PC-3 (cell line): ENCODE measurements at regions not wholly inside any gene's neighbourhood (a gene's known extent, or its start where the extent isn't known, plus 50 kb on each side); places are given as distances from the start of the nearest gene placed in this dataset.
A peak's percentile ranks its signal among the peaks of the same experiment; 100 is the strongest.

Source experiments
- ATAC-seq: fragments of 200-7000 bp; cut with Tn5 transposase; 2 replicates; pipeline ENCODE4 v1.9.1; 2020; ENCODE audit warnings: mild to moderate bottlenecking, moderate library complexity
- BruUV-seq: library from RNA; stranded (reverse); fragments of 400-500 nt; replicated peaks from 2 replicates; lab custom pipeline; 2021; lab: Mats Ljungman, UMichigan
- CTCF ChIA-PET: fragments of 300-600 bp; sonication (Branson Sonifier 250); formaldehyde crosslinking; loops from one replicate; lab custom pipeline; 2022; ENCODE audit warnings: antibody characterized with exemption; lab: Charles Lee
- POLR2A ChIA-PET: fragments of 300-600 bp; sonication (Branson Sonifier 250); formaldehyde crosslinking; loops from one replicate; lab custom pipeline; 2022; ENCODE audit warnings: antibody characterized with exemption; ENCODE audit not compliant: unreplicated experiment; lab: Charles Lee
- DNase-seq: peaks from one replicate; pipeline ENCODE4 v3.0.0-alpha.2; 2015
- H2AFZ ChIP-seq: fragments of 300-600 bp; sonication (generic); 2 replicates; pipeline ENCODE4 v1.6.0; 2016; ENCODE audit warnings: antibody characterized with exemption, low read length
- H3F3A ChIP-seq: fragments of 300-600 bp; sonication (generic); one replicate; pipeline ENCODE4 v1.6.0; 2017; ENCODE audit warnings: antibody characterized with exemption, low read length, control low read depth, mild to moderate bottlenecking; ENCODE audit not compliant: unreplicated experiment
- H3K27ac ChIP-seq: fragments of 300-600 bp; sonication (generic); 2 replicates; pipeline ENCODE4 v1.5.1; 2016; ENCODE audit warnings: mild to moderate bottlenecking, low read length
- H3K27me3 ChIP-seq: fragments of 300-600 bp; sonication (generic); 2 replicates; pipeline ENCODE4 v1.6.1; 2016; ENCODE audit warnings: low read length, mixed read lengths
- H3K36me3 ChIP-seq: fragments of 300-600 bp; sonication (generic); 2 replicates; pipeline ENCODE4 v1.6.1; 2016; ENCODE audit warnings: low read depth, mixed run types, low read length, mixed read lengths
- H3K4me1 ChIP-seq: fragments of 300-600 bp; sonication (generic); 2 replicates; pipeline ENCODE4 v1.5.1; 2016; ENCODE audit warnings: low read length; ENCODE audit not compliant: insufficient read depth
- H3K4me2 ChIP-seq: fragments of 300-600 bp; sonication (generic); 2 replicates; pipeline ENCODE4 v1.6.0; 2016; ENCODE audit warnings: low read length
- H3K4me3 ChIP-seq: fragments of 300-600 bp; sonication (generic); 2 replicates; pipeline ENCODE4 v1.5.1; 2016; ENCODE audit warnings: mild to moderate bottlenecking, low read length, mixed read lengths
- H3K79me2 ChIP-seq: fragments of 300-600 bp; sonication (generic); 2 replicates; pipeline ENCODE4 v1.6.1; 2017; ENCODE audit warnings: low read length, mixed read lengths
- H3K9ac ChIP-seq: fragments of 300-600 bp; sonication (generic); 2 replicates; pipeline ENCODE4 v1.6.0; 2016; ENCODE audit warnings: mild to moderate bottlenecking, low read length
- H3K9me2 ChIP-seq: fragments of 300-600 bp; sonication (generic); replicated peaks from 2 replicates; pipeline ENCODE4 v1.6.1; 2016; ENCODE audit warnings: mixed run types, low read length, mixed read lengths
- H3K9me3 ChIP-seq: fragments of 300-600 bp; sonication (generic); 2 replicates; pipeline ENCODE4 v1.6.1; 2016; ENCODE audit warnings: low read length, mixed read lengths
- H4K20me1 ChIP-seq: fragments of 300-600 bp; sonication (generic); 2 replicates; pipeline ENCODE4 v1.6.1; 2016; ENCODE audit warnings: low read length, mixed read lengths
- CTCF ChIP-seq: fragments of 300-600 bp; sonication (generic); conservative IDR thresholded peaks from 2 replicates; pipeline ENCODE4 v1.5.1; 2017; ENCODE audit warnings: antibody characterized with exemption, low read depth, mild to moderate bottlenecking, low read length
- EZH2 ChIP-seq: fragments of 300-600 bp; sonication (generic); IDR thresholded peaks from one replicate; pipeline ENCODE4 v1.6.1; 2017; ENCODE audit warnings: antibody characterized with exemption, mild to moderate bottlenecking, low read length; ENCODE audit not compliant: unreplicated experiment
- EZH2phosphoT487 ChIP-seq: fragments of 300-600 bp; sonication (generic); IDR thresholded peaks from 2 replicates; pipeline ENCODE4 v1.6.1; 2018; ENCODE audit warnings: mild to moderate bottlenecking, antibody characterized with exemption, low read length, borderline replicate concordance
- intact Hi-C: fragments of 100-400 bp; cut with micrococcal nuclease; formaldehyde crosslinking; loops from 2 replicates; pipeline ENCODE4 v1.9.0; 2023

GRCh38 chr5:91490316-91490715 is 107.2 kb upstream of the ARRDC3 start:
- CTCF ChIA-PET = no interaction called here

GRCh38 chr5:91487420-91487819 is 104.3 kb upstream of the ARRDC3 start:
- Histone ChIP-seq H4K20me1 (no peaks in the 10 kb centered on the region), H2AFZ (no peak overlapping the region), H3F3A (no peaks in the 10 kb centered on the region), H3K9ac (no peak overlapping the region), H3K27me3 (no peaks in the 10 kb centered on the region), H3K9me2 (no peaks in the 10 kb centered on the region), H3K4me3 (no peak overlapping the region), H3K4me2 (no peak overlapping the region), H3K36me3 (no peaks in the 10 kb centered on the region), H3K27ac (no peak overlapping the region), H3K79me2 (no peaks in the 10 kb centered on the region), H3K9me3 (no peaks in the 10 kb centered on the region), H3K4me1 (peaks cover 26% of the 10 kb centered on the region)
- POLR2A ChIA-PET = no interaction called here
- intact Hi-C loops = loop anchor here (2.0 kb wide), 1 partner anchor 15 kb away; no protein-coding TSS in a partner anchor
- CTCF ChIA-PET = no interaction called here
- BruUV-seq = no TSS peak
- TF ChIP-seq EZH2phosphoT487 (no peak), CTCF (no peak)
- no peak for DNase-seq
- ATAC-seq = no peak

More at GRCh38 chr5:91490316-91490715, 107.2 kb upstream of the ARRDC3 start:
- BruUV-seq = no TSS peak
- Histone ChIP-seq H3K79me2 (no peaks in the 10 kb centered on the region), H3K27me3 (no peaks in the 10 kb centered on the region), H3K9ac (no peak overlapping the region), H2AFZ (no peak overlapping the region), H3K4me1 (peaks cover 15% of the 10 kb centered on the region), H3K36me3 (no peaks in the 10 kb centered on the region), H3K9me2 (no peaks in the 10 kb centered on the region), H3K9me3 (no peaks in the 10 kb centered on the region), H3F3A (no peaks in the 10 kb centered on the region), H3K4me2 (no peak overlapping the region), H4K20me1 (no peaks in the 10 kb centered on the region), H3K27ac (no peak overlapping the region), H3K4me3 (no peak overlapping the region)
- POLR2A ChIA-PET = no interaction called here
- no peak for ATAC-seq
- intact Hi-C loops = no loop called here
- TF ChIP-seq EZH2phosphoT487 (no peak), EZH2 (no peak), CTCF (no peak)
- DNase-seq = no peak

- H3K79me2 ChIP-seq = no peaks in the 10 kb centered on the region
- H3K9me3 ChIP-seq = no peaks in the 10 kb centered on the region
- no peaks in the 10 kb centered on the region for H3K27me3 ChIP-seq
- ChIA-PET POLR2A (interaction anchor here (0.7 kb wide), 1 partner anchor 22 kb away, joined by 4 read pairs; no protein-coding TSS in a partner anchor), CTCF (no interaction called here)
- H4K20me1 ChIP-seq = no peaks in the 10 kb centered on the region
- intact Hi-C loops = loop anchor here (2.0 kb wide), 1 partner anchor 14 kb away; no protein-coding TSS in a partner anchor
- H3K36me3 ChIP-seq = no peaks in the 10 kb centered on the region
- no peak overlapping the region for H3K4me3 ChIP-seq
- H2AFZ ChIP-seq = no peak overlapping the region
- DNase-seq (peak; percentile 78), ATAC-seq (peak; percentile 74)
- TF ChIP-seq EZH2phosphoT487 = no peak
- no peak for TF ChIP-seq CTCF
- TF ChIP-seq EZH2 = no peak
- peak overlapping the region; percentile 21; the same call in 1 of the 2 replicates for H3K27ac ChIP-seq
- H3K9ac ChIP-seq = no peak overlapping the region
- H3K9me2 ChIP-seq = no peaks in the 10 kb centered on the region
- no TSS peak for BruUV-seq
- peaks cover 26% of the 10 kb centered on the region for H3K4me1 ChIP-seq
- no peaks in the 10 kb centered on the region for H3F3A ChIP-seq
- peak overlapping the region; percentile 13; the same call in 1 of the 2 replicates for H3K4me2 ChIP-seq
Measured at GRCh38 chr5:91486638-91487037, 103.5 kb upstream of the ARRDC3 start.
